Immature natural killer cell (primary cell): ENCODE measurements at regions not wholly inside any gene's neighbourhood (a gene's known extent, or its start where the extent isn't known, plus 50 kb on each side); places are given as distances from the start of the nearest gene placed in this dataset.
A peak's percentile ranks its signal among the peaks of the same experiment; 100 is the strongest.

Experiments
- DNase-seq, 3 donors: peaks; one replicate each; pipeline ENCODE4 v3.0.0; 2022; ENCODE audit warnings: mixed read lengths in 1 of 3
- H3K27ac Mint-ChIP-seq, 6 donors: one replicate each; pipeline ENCODE4 v1.8.0; 2020; ENCODE audit warnings: mixed read lengths in 6 of 6, mild to moderate bottlenecking in 5 of 6, inconsistent platforms in 4 of 6, moderate library complexity in 3 of 6
- H3K27me3 Mint-ChIP-seq, 3 donors: one replicate each; pipeline ENCODE4 v1.8.0; 2020 to 2021; ENCODE audit warnings: low read depth in 3 of 3, mild to moderate bottlenecking in 3 of 3, mixed read lengths in 3 of 3, moderate library complexity in 3 of 3, inconsistent platforms in 1 of 3
- H3K36me3 Mint-ChIP-seq, 3 donors: one replicate each; pipeline ENCODE4 v1.8.0; 2020; ENCODE audit warnings: mixed read lengths in 3 of 3, inconsistent platforms in 2 of 3, mild to moderate bottlenecking in 2 of 3
- H3K4me1 Mint-ChIP-seq, 2 donors: one replicate each; pipeline ENCODE4 v1.8.0; 2020; ENCODE audit warnings: inconsistent platforms in 2 of 2, mild to moderate bottlenecking in 2 of 2, mixed read lengths in 2 of 2, moderate library complexity in 1 of 2
- H3K4me3 Mint-ChIP-seq, 5 donors: one replicate each; pipeline ENCODE4 v1.8.0; 2020; ENCODE audit warnings: mild to moderate bottlenecking in 5 of 5, mixed read lengths in 5 of 5, inconsistent platforms in 3 of 5, moderate library complexity in 3 of 5
- H3K9me3 Mint-ChIP-seq, 6 donors: one replicate each; pipeline ENCODE4 v1.8.0; 2020; ENCODE audit warnings: mild to moderate bottlenecking in 6 of 6, mixed read lengths in 6 of 6, inconsistent platforms in 4 of 6, moderate library complexity in 3 of 6

- Mint-ChIP-seq H3K4me1 (no peaks in the 10 kb centered on the region), H3K27me3 (peaks cover 0 to 5% (median 2%) of the 10 kb centered on the region in 3 donors), H3K27ac (no peak overlapping the region), H3K4me3 (no peak overlapping the region), H3K9me3 (peaks cover 0 to 6% (median 0%) of the 10 kb centered on the region in 6 donors), H3K36me3 (no peaks in the 10 kb centered on the region)
- no peak for DNase-seq
These were observed 247.1 kb downstream of the CHRM3 start for GRCh38 chr1:239633432-239633831.

GRCh38 chr1:239635276-239635675, 248.9 kb downstream of the CHRM3 start:
- no peak for DNase-seq
- H3K36me3 Mint-ChIP-seq: no peaks in the 10 kb centered on the region
- H3K27ac Mint-ChIP-seq: no peak overlapping the region
- H3K4me3 Mint-ChIP-seq: no peak overlapping the region
- H3K27me3 Mint-ChIP-seq: peaks cover 0 to 5% (median 2%) of the 10 kb centered on the region in 3 donors
- H3K9me3 Mint-ChIP-seq: peaks cover 0 to 6% (median under 1%) of the 10 kb centered on the region in 6 donors
- H3K4me1 Mint-ChIP-seq: no peaks in the 10 kb centered on the region

- Mint-ChIP-seq H3K4me3 (no peak overlapping the region), H3K27ac (no peak overlapping the region), H3K9me3 (peaks cover 0 to 4% (median 2%) of the 10 kb centered on the region in 6 donors), H3K27me3 (peaks cover 0 to 5% (median 2%) of the 10 kb centered on the region in 3 donors), H3K4me1 (no peaks in the 10 kb centered on the region), H3K36me3 (no peaks in the 10 kb centered on the region)
- DNase-seq: no peak
These were observed 250.0 kb downstream of the CHRM3 start for GRCh38 chr1:239636347-239636746.

GRCh38 chr1:239644604-239645003, 258.2 kb downstream of the CHRM3 start:
- H3K9me3 Mint-ChIP-seq: peaks cover 0 to 9% (median under 1%) of the 10 kb centered on the region in 6 donors
- no peaks in the 10 kb centered on the region for H3K27me3 Mint-ChIP-seq
- H3K4me3 Mint-ChIP-seq: no peak overlapping the region
- peaks cover 0 to 3% (median 0%) of the 10 kb centered on the region in 3 donors for H3K36me3 Mint-ChIP-seq
- DNase-seq: no peak
- no peaks in the 10 kb centered on the region for H3K4me1 Mint-ChIP-seq
- H3K27ac Mint-ChIP-seq: no peak overlapping the region

GRCh38 chr1:239647045-239647444, 260.7 kb downstream of the CHRM3 start:
- Mint-ChIP-seq H3K27me3 (no peaks in the 10 kb centered on the region), H3K4me3 (no peak overlapping the region), H3K4me1 (no peaks in the 10 kb centered on the region), H3K36me3 (peaks cover 0 to 3% (median 0%) of the 10 kb centered on the region in 3 donors), H3K27ac (no peak overlapping the region), H3K9me3 (peaks cover 0 to 7% (median under 1%) of the 10 kb centered on the region in 6 donors)
- no peak for DNase-seq

GRCh38 chr1:239647964-239648632, 261.7 kb downstream of the CHRM3 start:
- H3K9me3 Mint-ChIP-seq: peaks cover 0 to 3% (median 0%) of the 10 kb centered on the region in 6 donors
- no peak overlapping the region for H3K4me3 Mint-ChIP-seq
- H3K27ac Mint-ChIP-seq: no peak overlapping the region
- no peak for DNase-seq
- H3K36me3 Mint-ChIP-seq: no peaks in the 10 kb centered on the region
- H3K4me1 Mint-ChIP-seq: no peaks in the 10 kb centered on the region
- H3K27me3 Mint-ChIP-seq: no peaks in the 10 kb centered on the region

- Mint-ChIP-seq H3K27me3 (peaks cover 2 to 5% (median 2%) of the 10 kb centered on the region in 3 donors), H3K36me3 (peaks cover 0 to 11% (median 0%) of the 10 kb centered on the region in 3 donors), H3K9me3 (no peaks in the 10 kb centered on the region), H3K27ac (no peak overlapping the region), H3K4me3 (no peak overlapping the region), H3K4me1 (no peaks in the 10 kb centered on the region)
- DNase-seq: no peak
These were observed 268.7 kb downstream of the CHRM3 start for GRCh38 chr1:239655023-239655422.

GRCh38 chr1:239657291-239657690, 270.9 kb downstream of the CHRM3 start:
- peaks cover 0 to 11% (median 0%) of the 10 kb centered on the region in 3 donors for H3K36me3 Mint-ChIP-seq
- no peak for DNase-seq
- no peak overlapping the region for H3K4me3 Mint-ChIP-seq
- no peaks in the 10 kb centered on the region for H3K4me1 Mint-ChIP-seq
- no peaks in the 10 kb centered on the region for H3K9me3 Mint-ChIP-seq
- peaks cover 2 to 5% (median 3%) of the 10 kb centered on the region in 3 donors for H3K27me3 Mint-ChIP-seq
- H3K27ac Mint-ChIP-seq: no peak overlapping the region

GRCh38 chr1:239662950-239663349, 276.6 kb downstream of the CHRM3 start:
- Mint-ChIP-seq H3K4me3 (no peak overlapping the region), H3K4me1 (peaks cover 4 to 6% of the 10 kb centered on the region in 2 donors), H3K27ac (peak overlapping the region in 1 of 6 donors; percentile 11), H3K36me3 (peaks cover 0 to 9% (median 0%) of the 10 kb centered on the region in 3 donors), H3K9me3 (no peaks in the 10 kb centered on the region), H3K27me3 (peaks cover 2 to 6% (median 5%) of the 10 kb centered on the region in 3 donors)
- DNase-seq: no peak

- no peak for DNase-seq
- no peak overlapping the region for H3K27ac Mint-ChIP-seq
- H3K4me1 Mint-ChIP-seq: no peaks in the 10 kb centered on the region
- H3K36me3 Mint-ChIP-seq: peaks cover 0 to 4% (median 3%) of the 10 kb centered on the region in 3 donors
- H3K9me3 Mint-ChIP-seq: peaks cover 0 to 2% (median 0%) of the 10 kb centered on the region in 6 donors
- H3K27me3 Mint-ChIP-seq: peaks cover 0 to 2% (median 2%) of the 10 kb centered on the region in 3 donors
- no peak overlapping the region for H3K4me3 Mint-ChIP-seq
These were observed 285.9 kb downstream of the CHRM3 start for GRCh38 chr1:239672256-239672655.

- DNase-seq: no peak
- H3K9me3 Mint-ChIP-seq: peaks cover 0 to 2% (median 0%) of the 10 kb centered on the region in 6 donors
- no peak overlapping the region for H3K27ac Mint-ChIP-seq
- no peak overlapping the region for H3K4me3 Mint-ChIP-seq
- no peaks in the 10 kb centered on the region for H3K4me1 Mint-ChIP-seq
- peaks cover 0 to 4% (median 3%) of the 10 kb centered on the region in 3 donors for H3K36me3 Mint-ChIP-seq
- H3K27me3 Mint-ChIP-seq: peaks cover 0 to 2% (median 2%) of the 10 kb centered on the region in 3 donors
These were observed 289.4 kb downstream of the CHRM3 start for GRCh38 chr1:239675735-239676134.

- no peak overlapping the region for H3K4me3 Mint-ChIP-seq
- H3K27ac Mint-ChIP-seq: no peak overlapping the region
- DNase-seq: no peak
These were observed 290.3 kb downstream of the CHRM3 start for GRCh38 chr1:239676522-239677273.

GRCh38 chr1:239677362-239677761, 291.0 kb downstream of the CHRM3 start:
- Mint-ChIP-seq H3K9me3 (peaks cover 0 to 2% (median 0%) of the 10 kb centered on the region in 6 donors), H3K36me3 (peaks cover 0 to 4% (median 3%) of the 10 kb centered on the region in 3 donors), H3K4me1 (no peaks in the 10 kb centered on the region), H3K27ac (no peak overlapping the region), H3K4me3 (no peak overlapping the region), H3K27me3 (peaks cover 0 to 2% (median 2%) of the 10 kb centered on the region in 3 donors)
- DNase-seq: no peak

More at GRCh38 chr1:239676522-239677273, 290.3 kb downstream of the CHRM3 start:
- peaks cover 0 to 2% (median 2%) of the 10 kb centered on the region in 3 donors for H3K27me3 Mint-ChIP-seq
- H3K9me3 Mint-ChIP-seq: peaks cover 0 to 2% (median 0%) of the 10 kb centered on the region in 6 donors
- no peaks in the 10 kb centered on the region for H3K4me1 Mint-ChIP-seq
- peaks cover 0 to 4% (median 3%) of the 10 kb centered on the region in 3 donors for H3K36me3 Mint-ChIP-seq

- Mint-ChIP-seq H3K9me3 (peaks cover 0 to 2% (median 0%) of the 10 kb centered on the region in 6 donors), H3K4me3 (no peak overlapping the region), H3K27me3 (peaks cover 0 to 2% (median 2%) of the 10 kb centered on the region in 3 donors), H3K36me3 (peaks cover 0 to 4% (median 3%) of the 10 kb centered on the region in 3 donors), H3K27ac (no peak overlapping the region), H3K4me1 (no peaks in the 10 kb centered on the region)
- no peak for DNase-seq
These were observed 291.8 kb downstream of the CHRM3 start for GRCh38 chr1:239678181-239678580.
